ENCODE measurements at regions not wholly inside any gene's neighbourhood (a gene's known extent, or its start where the extent isn't known, plus 50 kb on each side); places are given as distances from the start of the nearest gene placed in this dataset.

- no peak for TF ChIP-seq CTCF (IDR thresholded peaks at IDR 0.05)
- TF ChIP-seq POLR2A (IDR thresholded peaks at IDR 0.05), result no peak
- TF ChIP-seq POLR2AphosphoS5 (IDR thresholded peaks at IDR 0.05), result no peak
These were observed 408.6 kb upstream of the SYT1 start for GRCh38 chr12:78455991-78456390.

Data from suprapubic skin (tissue), 4 donors.